CD4-positive, alpha-beta T cell treated with Interleukin-17A for 1 hour (primary cell): ENCODE measurements at regions not wholly inside any gene's neighbourhood (a gene's known extent, or its start where the extent isn't known, plus 50 kb on each side); places are given as distances from the start of the nearest gene placed in this dataset.
"Not testable (repeated sequence)": the region's sequence is repeated elsewhere in the genome, so short reads cannot be mapped to it uniquely, and the experiment has no call there.

ENCODE experiments used
- DNase-seq: peaks from one replicate; pipeline ENCODE4 v3.0.0-alpha.2; 2020

- no peak for DNase-seq
Observed at GRCh38 chr13:90320664-90321063, 1026.8 kb upstream of the MIR17HG start.

- no peak for DNase-seq
Observed at GRCh38 chr13:90321281-90321931, 1026.1 kb upstream of the MIR17HG start.

GRCh38 chr13:90329641-90330040 lies 1017.8 kb upstream of the MIR17HG start:
- DNase-seq, result no peak

DNA sequence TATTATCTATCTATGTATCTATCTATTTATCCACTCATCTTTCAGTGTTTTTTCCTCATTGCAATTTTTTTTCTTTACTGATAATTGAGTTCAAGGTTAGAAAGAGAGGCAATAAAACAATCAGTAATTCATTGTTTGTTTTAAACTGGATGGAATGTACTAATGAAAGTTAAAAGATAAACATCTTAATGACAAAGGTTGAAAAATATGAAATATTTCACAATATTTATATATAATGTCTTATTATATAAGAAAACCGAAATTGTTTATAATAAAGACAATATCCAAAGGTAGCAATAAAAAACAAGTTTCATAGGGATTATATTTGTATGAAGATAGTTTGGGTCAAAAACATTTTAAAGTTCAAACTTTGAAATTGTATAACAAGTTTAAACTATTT lies 1015.5 kb upstream of the MIR17HG start:
- no peak for DNase-seq

GRCh38 chr13:90336507-90336906 lies 1011.0 kb upstream of the MIR17HG start:
- DNase-seq, result no peak

GRCh38 chr13:90341348-90341747 lies 1006.1 kb upstream of the MIR17HG start:
- DNase-seq, result not testable (repeated sequence)

DNA sequence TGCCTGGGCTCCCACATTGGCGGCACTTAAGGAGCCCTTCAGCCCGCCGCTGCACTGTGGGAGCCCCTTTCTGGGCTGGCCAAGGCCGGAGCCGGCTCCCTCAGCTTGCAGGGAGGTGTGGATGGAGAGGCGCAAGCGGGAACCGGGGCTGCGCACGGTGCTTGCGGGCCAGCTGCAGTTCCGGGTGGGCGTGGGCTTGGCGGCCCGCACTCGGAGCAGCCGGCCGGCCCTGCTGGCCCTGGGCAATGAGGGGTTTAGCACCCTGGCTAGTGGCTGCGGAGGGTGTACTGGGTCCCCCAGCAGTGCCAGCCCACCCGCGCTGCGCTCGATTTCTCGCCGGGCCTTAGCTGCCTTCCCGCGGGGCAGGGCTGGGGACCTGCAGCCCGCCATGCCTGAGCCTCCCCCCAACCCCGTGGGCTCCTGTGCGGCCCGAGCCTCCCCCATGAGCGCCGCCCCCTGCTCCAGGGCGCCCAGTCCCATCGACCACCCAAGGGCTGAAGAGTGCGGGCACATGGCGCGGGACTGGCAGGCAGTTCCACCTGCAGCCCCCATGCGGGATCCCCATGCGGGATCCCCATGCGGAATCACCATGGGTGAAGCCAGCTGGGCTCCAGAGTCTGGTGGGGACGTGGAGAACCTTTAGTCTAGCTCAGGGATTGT lies 998.9 kb upstream of the MIR17HG start:
- not testable (repeated sequence) for DNase-seq

DNA sequence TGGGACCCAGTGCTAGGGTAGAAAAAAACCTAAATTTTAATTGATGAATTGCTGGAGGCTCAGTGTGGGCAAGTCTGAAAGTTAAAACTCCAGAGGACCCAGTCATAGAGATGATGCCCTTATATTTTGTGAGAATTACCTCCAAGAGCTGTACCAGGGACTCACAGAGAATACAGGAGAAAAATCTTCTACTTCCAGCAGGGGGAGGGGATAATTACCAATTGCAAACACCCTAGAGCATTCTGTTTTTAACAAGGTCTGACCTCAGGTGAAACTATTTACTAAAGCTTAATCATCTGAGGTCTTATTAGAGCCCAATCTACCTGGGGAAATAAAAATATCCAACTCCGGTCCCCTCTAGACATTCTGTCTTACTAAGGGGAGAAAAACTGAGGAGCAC lies 994.7 kb upstream of the MIR17HG start:
- no peak for DNase-seq

GRCh38 chr13:90355162-90355751 lies 992.2 kb upstream of the MIR17HG start:
- no peak for DNase-seq

- DNase-seq, result no peak
Observed at GRCh38 chr13:90360785-90361184, 986.7 kb upstream of the MIR17HG start.

- no peak for DNase-seq
Observed at GRCh38 chr13:90362707-90363106, 984.8 kb upstream of the MIR17HG start.

- DNase-seq, result no peak
Observed at GRCh38 chr13:90365130-90365529, 982.4 kb upstream of the MIR17HG start.

DNA sequence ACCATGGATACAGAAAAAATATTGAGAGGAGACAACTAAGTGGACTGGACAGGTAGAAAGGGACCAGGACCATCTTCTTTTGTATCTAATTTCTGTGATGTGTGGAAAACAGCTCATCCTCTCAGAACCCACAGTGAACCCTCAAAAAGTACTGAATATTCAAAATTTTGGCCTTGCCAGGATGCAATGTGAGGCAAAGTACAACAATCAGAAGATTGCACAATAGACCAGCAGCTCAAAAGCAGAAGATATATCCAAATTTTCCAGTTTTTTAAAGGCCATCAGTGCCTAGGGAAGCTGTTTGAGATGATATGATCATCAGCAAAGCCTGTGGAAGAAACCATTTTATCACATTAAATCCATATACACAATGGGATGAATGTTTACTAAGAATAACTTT lies 973.3 kb upstream of the MIR17HG start:
- no peak for DNase-seq

DNA sequence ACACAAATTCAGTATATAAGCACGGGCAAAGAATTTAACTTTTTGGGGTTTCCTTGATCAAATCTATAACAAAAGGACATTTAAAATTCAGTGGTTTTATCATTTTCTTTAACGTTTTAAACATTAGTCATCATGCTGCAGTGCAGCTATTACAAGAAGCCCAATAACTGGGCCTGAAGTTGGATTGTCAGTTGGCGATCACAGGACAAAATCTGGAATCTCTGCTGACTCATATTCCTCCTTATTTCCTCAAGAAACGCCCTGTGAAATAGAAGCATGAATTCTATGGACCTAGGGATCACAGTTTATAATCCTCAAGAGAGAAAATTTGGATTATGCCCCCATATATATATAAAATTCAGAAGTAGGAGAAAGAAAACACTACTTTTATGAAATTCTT lies 971.6 kb upstream of the MIR17HG start:
- DNase-seq, result no peak

DNA sequence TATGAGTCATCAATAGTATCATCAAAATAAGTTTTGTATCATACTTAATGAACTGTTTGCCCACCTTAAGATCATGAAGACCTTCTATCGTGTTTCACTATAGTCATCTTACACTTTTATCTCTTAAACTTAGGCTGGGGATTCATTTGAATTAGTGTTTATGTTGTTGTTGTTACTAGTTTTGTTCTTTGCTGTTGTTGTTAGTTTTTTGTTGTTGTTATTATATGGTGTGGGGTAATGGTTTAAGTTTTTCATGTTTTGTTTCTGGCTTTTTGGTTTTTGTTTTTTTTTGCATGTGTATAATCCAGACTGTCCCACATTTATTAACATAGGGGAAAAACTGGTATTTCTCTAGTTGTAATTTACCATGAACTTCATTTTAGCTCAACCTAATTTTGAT lies 965.1 kb upstream of the MIR17HG start:
- DNase-seq, result no peak

GRCh38 chr13:90385781-90386489 lies 961.6 kb upstream of the MIR17HG start:
- DNase-seq, result no peak

DNA sequence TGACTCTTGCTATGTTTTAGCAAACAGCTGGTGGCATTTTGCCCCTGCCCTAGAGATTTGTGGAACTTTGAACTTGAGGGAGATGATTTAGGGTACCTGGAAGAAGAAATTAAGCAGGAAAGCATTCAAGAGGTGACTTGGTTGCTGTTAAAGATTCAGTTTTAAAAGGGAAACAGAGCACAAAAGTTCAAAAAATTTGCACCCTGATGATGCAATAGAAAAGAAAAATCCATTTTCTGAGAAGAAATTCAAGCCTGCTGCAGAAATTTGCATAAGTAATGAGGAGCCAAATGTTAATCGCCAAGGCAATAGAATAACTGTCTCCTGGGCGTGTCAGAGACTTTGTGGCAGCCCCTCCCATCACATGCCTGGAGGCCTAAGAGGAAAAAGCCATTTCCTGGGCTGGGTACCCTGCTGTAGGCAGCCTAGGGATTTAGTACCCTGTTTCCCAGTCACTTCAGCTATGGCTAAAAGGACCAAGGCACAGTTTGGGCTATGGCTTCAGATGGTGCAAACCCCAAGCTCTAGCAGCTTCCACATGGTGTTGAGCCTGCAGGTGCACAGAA lies 958.5 kb upstream of the MIR17HG start:
- no peak for DNase-seq

GRCh38 chr13:90389537-90389936 lies 958.0 kb upstream of the MIR17HG start:
- DNase-seq, result no peak

- no peak for DNase-seq
Observed at GRCh38 chr13:90393408-90393807, 954.1 kb upstream of the MIR17HG start.

DNA sequence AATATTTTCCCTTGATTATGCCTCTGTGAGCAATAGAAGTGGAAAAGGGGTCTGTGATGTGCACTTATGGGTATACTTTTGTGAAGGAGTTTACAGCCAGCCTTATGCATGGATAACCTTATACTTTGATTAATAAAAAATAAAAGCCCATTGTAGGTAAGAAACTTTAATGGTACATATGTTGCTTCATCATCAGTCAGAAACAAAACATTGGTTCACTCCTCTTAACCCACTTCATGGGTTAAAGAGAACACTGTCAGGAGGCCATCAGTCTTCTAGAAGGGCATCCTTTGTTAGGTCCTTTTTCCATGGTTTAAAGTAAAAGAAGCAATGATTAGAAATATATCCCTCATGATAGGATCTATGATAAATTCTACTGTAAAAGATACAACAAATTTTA lies 952.1 kb upstream of the MIR17HG start:
- DNase-seq, result no peak

DNA sequence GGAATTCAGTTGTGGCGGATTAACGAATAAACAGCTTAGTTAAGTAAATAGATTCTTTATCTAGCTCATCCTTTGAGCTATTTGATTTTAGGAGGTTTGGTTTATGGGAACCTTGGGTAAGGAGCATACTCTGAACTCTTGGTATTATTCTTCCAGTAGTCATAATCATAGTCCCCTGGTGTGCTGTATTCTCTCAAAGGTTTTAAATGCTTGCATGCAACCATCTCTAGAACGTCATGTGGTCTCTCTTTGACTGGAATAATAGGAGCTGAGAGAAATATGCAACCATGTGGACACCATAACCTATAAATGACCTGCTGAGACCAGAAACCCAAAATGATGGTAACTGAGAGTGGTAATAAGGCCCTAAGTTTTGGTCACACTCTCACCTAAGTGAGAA lies 951.6 kb upstream of the MIR17HG start:
- no peak for DNase-seq

DNA sequence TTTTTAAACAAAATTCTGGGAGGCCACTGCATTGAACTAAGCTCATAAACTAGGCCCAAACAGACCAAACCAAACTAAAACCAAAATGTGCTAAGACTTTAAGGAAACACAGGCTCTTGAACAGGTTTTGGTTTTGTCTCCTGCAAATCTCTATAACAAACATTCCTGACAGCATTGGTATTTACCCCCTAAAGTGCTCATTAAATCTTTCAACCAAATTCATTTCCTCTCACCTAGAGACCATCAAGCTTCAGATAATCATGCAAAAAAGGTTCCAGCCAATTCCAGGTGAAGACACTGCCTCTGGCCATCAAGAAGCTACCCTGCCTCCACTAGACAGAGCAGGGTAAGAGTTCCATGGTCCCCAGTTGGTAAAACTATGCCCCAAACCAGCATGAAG lies 951.2 kb upstream of the MIR17HG start:
- DNase-seq, result no peak

- no peak for DNase-seq
Observed at GRCh38 chr13:90397503-90397902, 950.0 kb upstream of the MIR17HG start.

GRCh38 chr13:90400372-90400771 lies 947.1 kb upstream of the MIR17HG start:
- DNase-seq, result no peak
